NCI-H2081 (cell line): ENCODE measurements at regions not wholly inside any gene's neighbourhood (a gene's known extent, or its start where the extent isn't known, plus 50 kb on each side); places are given as distances from the start of the nearest gene placed in this dataset.

Experiments
- DNase-seq, 2 experiments: peaks; one replicate each; lab custom pipeline; 2025; lab: John Stamatoyannopoulos, UW

GRCh38 chr3:106533788-106534160 lies 665.0 kb upstream of the CBLB start:
- no peak for DNase-seq

DNA sequence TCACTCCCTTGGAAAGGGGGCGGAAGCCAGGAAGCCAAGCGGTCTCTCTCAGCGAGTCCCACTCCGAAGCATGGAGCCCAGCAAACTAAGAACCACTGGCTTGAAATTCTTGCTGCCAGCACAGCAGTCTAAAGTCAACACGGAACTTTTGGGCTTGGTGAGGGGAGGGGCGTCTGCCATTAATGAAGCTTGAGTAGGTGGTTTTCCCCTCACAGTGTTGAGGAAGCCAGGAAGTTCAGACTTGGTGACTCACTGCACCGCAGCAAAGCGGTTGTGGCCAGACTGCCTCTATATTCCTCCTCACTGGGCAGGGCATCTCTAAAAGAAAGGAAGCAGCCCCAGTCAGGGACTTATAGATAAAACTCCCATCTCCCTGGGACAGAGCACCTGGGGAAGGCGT lies 665.4 kb upstream of the CBLB start:
- DNase-seq, result no peak

DNA sequence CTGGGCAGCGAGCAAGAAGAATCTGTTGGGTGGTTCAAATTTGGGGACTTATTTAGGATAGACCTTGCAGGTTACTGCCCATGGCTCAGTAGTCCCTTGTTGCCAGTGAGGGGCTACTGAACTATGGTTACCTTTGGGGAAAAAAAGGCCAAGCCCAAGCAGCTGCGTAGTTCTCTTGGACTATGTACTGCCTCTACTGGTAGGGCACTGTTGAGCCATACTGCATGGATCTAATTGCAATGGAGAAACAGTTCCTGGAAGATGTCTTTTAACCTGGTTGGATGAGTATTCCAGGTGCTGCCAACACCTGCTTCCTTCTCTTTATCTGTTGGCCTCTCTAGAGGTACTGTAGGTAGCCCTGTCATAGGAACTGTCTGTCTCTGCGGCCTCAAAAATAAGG lies 671.9 kb upstream of the CBLB start:
- DNase-seq, result no peak

DNA sequence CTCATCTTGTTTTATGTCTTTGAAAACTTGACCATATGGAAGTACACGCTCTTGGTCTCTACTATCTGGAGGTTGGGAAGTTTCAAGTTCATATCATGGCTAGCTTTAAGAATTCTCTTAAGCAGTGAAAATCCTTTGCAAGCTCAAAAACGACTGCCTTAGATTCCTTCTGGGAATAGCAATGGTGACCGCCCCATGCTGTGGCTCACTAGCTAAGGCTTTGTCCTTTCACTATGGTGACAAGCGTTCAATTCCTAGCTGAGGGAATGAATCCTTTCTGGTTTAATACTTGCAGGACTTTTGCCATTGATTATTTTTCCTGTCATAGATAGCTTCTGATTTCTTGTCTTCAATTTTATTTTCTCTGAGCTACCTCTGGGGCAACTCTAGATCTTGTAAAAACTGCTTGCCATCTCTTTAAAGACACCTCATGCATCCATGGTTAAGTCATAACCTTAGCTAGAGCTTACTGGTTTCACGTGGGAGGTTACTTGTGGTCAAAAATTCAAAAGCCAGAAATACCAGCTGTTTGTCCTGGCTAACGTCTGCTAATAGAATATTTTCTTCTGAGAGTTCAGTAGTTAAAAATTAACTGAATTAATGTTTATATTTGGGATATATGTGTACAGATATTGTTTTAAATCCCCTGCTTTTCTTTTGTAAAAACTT lies 673.4 kb upstream of the CBLB start:
- no peak for DNase-seq

DNA sequence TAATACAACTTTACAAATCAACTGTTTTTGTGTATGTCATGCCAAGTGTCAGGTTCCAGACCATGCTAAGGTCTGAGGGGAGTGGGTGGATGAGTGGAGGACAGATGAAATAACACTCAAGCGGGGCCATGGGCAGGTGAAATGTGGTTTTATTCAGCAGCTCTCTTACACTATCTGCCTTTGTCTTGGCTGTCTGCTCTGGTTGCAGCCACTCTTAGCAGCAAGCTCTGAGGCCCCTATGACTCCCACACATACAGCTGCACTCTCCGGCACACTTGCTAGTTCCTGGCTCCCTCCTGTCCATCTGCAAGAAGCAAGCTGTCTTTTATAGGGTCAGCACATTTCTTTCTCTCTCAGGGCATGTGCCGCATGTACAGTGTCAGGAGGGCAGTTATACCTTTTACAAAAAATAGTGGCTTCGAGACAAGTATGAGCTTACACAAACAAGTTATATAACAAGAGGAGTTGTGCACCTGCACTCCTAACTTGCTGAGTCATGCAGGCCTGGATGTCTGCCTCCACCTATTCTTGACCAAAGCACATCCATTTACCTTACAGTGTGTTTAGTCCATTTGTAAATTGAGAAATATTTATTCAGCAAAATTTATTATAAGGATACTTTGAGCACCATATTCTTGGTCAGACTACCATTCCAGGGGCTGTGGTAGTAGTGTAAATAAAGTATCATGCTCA lies 683.7 kb upstream of the CBLB start:
- DNase-seq, result peak in 1 of 2 experiments; percentile 10

- DNase-seq, result no peak
These were observed 691.7 kb upstream of the CBLB start for GRCh38 chr3:106560451-106560966.

- no peak for DNase-seq
These were observed 697.5 kb upstream of the CBLB start for GRCh38 chr3:106566277-106566676.

- no peak for DNase-seq
These were observed 701.6 kb upstream of the CBLB start for GRCh38 chr3:106570426-106570825.

- peak in 1 of 2 experiments; percentile 49 for DNase-seq
These were observed 704.8 kb upstream of the CBLB start for GRCh38 chr3:106573605-106574004.

DNA sequence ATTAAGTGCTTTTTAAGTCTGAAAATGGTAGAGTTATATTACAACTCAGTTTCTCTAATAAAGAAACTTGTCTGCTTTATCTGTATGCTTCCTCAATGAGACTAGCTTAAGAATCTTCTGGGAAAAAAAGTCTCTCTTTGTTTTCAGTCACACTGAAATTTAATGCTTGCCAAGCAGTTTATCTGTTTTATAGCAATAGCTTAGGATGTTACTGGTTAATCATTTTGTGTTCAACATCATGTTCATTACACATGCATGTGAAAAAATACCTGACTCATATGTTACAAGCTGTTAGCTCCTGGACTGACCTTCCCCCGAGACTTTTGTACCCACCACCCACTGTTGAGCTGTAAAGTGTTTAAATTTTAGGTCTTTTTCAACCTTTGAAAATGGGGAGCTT lies 706.2 kb upstream of the CBLB start:
- DNase-seq, result no peak

DNA sequence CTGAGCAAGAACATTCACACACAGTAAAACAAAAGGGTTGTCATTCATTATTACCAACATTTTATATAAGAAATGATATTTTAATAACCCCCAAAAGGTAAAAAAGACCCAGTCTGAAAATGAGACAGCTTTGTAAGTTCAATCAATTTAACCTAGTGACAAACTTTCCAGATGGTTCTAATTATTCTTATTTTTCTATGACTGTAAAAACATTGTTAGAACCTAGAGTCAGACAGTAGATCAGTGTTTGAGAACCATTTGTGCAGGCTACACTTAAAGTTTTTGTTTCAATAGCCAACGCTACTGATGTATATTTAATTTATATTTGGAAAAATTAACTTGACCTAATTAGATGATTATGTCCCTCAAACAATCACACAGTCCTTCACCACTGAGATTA lies 708.4 kb upstream of the CBLB start:
- DNase-seq, result no peak

GRCh38 chr3:106578911-106579310 lies 710.1 kb upstream of the CBLB start:
- DNase-seq, result no peak

DNA sequence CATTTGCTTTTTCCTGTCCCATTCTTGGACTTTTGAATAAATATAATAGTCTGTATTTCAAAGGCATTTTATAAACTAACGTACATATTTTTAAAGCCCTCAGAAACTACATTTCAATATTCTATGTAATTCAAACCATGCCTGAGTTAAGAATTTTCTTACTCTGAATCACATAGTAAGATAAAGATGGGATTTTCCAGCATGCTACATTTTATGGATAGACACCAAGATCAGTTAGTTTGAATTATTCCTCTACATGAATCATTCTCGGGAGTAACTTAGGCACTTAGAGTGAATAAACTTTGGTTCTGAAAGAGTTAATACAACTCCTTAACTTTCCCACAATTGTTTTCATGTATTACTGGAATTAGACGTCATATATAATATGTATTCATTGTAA lies 713.3 kb upstream of the CBLB start:
- DNase-seq, result no peak

- DNase-seq, result no peak
These were observed 718.7 kb upstream of the CBLB start for GRCh38 chr3:106587551-106587950.

GRCh38 chr3:106588739-106589138 lies 719.9 kb upstream of the CBLB start:
- no peak for DNase-seq

DNA sequence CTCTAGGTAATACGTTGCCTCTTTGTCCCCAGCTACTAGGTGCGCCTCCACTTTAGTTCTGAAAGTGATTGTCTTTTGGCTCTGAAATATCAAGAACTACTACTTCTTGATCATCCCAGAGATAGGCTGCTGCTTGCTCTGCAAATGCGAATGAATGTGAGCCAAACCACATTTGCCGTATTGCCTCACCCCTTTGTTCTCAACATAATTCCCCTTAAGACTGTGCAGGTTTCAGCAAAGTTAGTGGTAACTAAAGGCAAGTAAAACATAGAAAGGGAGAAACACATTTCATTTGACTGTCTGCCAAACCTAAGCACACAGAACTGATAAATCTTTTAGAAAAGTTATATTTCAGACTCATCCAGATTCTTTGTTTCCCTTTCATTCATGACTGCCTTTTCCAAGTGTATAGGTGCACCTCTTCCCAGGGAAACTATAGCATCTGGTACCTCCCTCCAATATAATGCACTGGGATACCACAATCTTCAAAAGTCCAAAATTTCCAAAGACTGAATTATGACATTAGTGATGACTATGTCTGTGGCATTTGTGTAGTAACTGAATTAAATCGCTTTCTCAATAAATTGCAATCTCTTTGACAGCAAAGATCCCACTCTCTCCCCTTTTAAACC lies 720.6 kb upstream of the CBLB start:
- DNase-seq, result no peak

DNA sequence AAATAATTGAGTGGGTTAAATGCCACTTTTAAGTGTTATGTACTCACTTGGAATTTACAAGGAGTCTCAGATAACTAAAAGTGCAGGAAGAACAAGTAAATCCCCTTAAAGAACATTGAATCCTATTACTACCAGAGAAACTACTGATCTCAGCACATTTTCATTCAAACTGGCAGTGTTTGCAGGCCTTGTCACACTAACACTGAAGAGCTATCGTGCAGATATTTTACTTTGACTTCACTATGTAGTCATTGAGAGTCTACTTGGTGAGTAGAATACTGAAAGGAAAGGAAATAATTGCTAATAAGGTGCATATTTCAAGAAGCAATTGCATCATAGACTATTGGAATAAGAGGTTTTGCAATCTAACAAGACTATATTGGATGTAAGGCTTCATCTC lies 721.4 kb upstream of the CBLB start:
- no peak for DNase-seq

GRCh38 chr3:106593381-106593780 lies 724.6 kb upstream of the CBLB start:
- no peak for DNase-seq

DNA sequence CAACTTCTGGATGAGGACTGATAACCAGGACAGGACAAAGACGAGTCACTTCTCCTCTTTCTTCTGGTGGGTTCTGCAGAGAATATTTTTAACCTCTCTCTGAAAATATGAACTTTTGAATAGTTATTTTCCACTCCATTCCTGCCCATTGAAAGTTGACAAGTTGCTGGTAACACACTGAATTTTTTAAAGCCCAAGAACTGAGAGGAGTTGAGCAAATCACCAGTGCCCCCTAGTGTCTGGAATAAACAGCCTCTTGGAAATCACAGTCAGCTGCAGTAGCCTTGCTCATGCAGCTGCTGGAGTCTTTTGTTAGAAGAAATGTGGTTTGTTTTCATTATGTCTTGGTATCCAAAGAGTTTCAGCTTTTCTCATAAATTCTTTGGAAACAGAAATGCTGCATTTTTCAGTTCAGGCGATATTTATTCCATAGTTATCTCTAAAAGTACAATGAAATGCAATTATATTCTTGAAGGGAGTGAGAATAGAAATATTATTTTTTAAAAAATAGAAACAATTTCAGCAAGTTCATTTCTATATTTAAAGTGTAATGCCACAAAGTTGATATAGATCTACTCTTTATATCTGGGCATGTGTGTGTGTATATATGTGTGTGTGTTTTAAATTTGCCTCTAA lies 741.0 kb upstream of the CBLB start:
- DNase-seq, result peak; percentile 80 to 86

GRCh38 chr3:106610362-106610959 lies 741.6 kb upstream of the CBLB start:
- no peak for DNase-seq

DNA sequence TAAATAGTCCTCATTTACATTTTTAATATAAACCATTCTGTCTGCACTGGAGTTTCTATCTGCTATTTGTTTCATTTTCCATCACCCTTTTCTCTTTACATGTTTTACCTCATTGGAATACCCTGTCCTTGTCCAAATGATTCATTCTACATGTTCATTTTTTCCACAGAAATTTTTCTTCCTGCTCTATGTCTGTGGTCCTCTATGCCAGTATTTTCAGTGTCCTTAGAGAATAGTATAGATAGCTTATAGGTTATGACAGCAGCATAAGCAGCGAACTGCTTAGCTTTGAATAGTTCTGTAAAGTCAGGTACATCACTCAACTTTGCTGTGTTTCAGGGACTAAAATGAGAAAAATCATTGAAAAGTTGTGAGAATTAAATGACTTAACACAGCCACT lies 742.3 kb upstream of the CBLB start:
- DNase-seq, result no peak

- DNase-seq, result no peak
These were observed 743.0 kb upstream of the CBLB start for GRCh38 chr3:106611841-106612240.
